ENCODE measurements at regions not wholly inside any gene's neighbourhood (a gene's known extent, or its start where the extent isn't known, plus 50 kb on each side); places are given as distances from the start of the nearest gene placed in this dataset.
"Not testable (repeated sequence)": the region's sequence is repeated elsewhere in the genome, so short reads cannot be mapped to it uniquely, and the experiment has no call there.

DNA sequence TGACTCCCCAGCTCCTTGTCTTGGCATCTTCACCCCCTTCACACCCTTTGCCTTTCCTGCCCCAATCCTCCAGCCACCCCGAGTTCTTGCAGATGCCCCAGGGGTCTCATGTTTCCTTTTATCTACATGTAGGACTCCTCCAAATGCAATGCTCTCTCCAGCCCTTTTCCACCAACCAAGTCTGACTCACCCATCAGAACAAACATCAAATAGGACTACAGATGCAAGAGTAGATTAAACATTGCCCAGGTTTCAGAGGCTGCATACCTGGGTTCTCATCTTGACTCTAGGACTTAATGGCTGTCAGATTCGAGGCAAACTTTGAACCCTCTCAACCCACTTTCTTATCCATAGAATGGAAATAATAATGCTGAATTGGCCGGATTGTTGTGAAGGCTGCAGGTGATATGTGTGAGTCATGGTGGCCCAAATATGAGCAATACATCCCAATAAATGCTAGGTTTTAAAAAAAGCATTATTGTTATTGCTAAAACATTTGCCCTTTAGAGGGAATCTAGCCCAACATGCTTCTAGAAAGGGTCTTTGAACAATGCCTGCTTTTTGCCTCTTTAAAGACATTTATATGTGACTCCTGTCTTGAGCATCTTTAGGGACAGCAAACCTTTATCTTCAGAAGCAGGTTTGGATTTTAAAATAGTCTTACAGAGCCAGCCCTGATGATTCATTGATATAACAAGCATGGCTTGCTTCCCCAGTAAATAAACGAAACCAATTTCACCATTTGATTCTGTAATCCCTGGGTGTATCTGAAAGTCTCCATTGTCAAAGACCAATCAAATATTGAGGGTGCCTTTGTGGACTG lies 310.1 kb downstream of the FOXL1 start:
- DNase-seq (ENCODE audit: low spot score), result no peak

- not testable (repeated sequence) for DNase-seq (ENCODE audit: low spot score)
Observed at GRCh38 chr16:86889054-86889366, 310.7 kb downstream of the FOXL1 start.

DNA sequence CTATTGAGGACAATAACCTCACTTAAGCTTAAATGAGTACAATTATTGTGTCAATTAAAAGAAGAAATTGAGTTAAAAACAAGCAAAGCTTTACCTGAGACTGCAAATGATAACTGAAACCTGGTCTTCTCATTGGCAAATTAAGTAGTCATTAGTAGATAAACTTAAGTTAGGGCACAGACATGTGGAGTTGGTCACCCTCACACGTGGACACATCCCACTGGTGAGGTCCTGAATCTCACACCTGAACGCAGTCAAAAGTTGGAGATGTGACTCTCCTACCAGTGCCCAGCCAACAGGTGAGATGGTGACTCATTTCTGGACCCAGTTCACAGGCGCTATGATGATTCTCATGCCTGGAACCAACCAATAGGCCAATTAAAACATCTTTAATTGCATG lies 311.6 kb downstream of the FOXL1 start:
- no peak for DNase-seq (ENCODE audit: low spot score)

- DNase-seq (ENCODE audit: low spot score), result no peak
Observed at GRCh38 chr16:86891121-86891520, 312.8 kb downstream of the FOXL1 start.

DNA sequence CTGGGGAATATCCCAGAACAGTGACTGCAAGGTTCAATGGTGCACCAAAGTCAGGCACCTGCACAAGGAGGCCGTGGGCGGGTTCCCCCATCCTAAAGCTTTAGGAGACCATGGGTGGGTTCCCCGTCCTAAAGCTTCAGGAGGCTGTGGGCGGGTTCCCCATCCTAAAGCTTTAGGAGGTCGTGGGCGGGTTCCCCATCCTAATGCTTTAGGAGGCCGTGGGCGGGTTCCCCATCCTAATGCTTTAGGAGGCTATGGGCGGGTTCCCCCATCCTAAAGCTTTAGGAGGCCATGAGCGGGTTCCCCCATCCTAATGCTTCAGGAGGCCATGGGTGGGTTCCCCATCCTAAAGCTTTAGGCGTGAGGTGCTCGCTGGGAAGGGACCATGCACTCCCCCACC lies 313.3 kb downstream of the FOXL1 start:
- DNase-seq (ENCODE audit: low spot score), result no peak

DNA sequence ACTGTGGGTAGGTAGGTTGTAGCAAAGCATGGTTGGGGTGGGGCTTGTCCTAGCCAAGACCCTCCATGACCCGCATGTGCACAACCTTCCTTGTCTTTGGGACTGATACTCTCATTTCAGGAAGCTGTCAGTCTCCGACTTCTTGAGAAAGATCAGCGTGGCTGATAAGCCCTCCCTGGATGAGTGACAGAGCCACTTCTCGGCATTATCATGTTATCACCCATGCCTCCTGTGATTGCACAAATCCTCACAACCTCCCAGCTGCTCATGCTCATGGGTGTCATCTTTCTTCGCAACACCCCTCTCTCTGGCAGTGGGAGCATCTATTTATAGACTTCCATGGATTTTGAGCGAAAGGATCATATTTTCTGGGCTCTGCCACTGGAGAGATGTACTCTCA lies 314.2 kb downstream of the FOXL1 start:
- DNase-seq (ENCODE audit: low spot score), result no peak

DNA sequence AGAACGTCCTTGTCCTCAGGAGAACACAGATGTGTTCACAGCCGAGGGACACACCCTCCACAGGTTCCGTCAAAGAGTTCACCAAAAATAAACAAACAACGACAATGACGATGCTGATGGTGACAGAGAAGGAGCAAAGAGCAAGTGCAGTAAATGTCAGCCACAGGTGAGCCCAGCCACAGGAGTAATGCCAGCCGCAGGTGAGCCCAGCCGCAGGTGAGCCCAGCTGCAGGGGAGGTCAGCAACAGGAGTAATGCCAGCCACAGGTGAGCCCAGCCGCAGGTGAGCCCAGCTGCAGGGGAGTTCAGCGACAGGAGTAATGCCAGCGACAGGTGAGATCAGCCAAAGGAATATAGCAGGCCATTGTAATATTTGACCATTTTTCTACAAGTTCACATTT lies 315.2 kb downstream of the FOXL1 start:
- DNase-seq (ENCODE audit: low spot score), result no peak

DNA sequence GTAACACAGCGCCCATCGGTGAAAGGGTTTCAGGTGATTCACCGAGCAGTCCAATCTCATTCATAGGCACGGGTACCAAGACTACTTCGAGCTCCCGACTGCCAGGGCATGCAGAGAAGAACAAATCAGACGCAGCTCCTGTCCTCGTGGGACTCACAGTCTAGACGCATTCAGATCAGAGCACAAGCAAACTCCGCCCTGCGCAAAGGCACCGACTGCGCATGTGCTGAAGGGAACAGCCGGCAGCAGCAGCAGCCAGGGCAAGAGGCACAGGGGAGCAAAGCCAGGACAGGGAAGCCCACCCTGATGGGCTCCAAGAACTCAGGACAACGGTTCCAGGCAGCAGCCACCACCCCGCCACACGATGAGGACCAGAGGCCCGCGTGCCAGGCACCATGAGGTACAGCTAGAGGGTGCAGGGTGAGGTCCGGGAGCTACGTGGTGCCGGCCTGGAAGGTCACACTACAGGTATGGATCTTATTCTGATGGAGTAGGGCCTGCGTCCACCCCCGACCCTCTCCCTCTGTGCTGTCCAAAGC lies 315.7 kb downstream of the FOXL1 start:
- no peak for DNase-seq (ENCODE audit: low spot score)

GRCh38 chr16:86894925-86895324 lies 316.6 kb downstream of the FOXL1 start:
- no peak for DNase-seq (ENCODE audit: low spot score)

DNA sequence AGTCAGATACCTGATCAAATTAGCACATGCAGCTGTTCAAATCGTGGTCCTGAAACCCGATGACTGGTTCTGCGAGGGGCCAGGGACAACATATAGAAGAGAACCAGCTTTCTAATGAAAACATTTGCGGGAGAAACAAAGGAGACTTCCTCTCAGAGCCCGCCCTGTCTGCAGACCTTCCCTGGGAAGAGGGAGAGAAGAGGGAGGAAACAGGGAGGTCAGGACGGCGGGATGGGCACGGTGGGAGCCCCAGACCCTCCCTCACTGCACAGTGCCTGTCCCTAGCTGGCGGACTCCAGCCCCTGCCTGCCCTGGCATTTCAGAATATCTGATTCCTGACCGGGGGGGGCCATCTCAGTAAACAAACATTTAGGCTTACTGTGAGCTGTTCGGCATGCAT lies 317.3 kb downstream of the FOXL1 start:
- DNase-seq (ENCODE audit: low spot score), result no peak

DNA sequence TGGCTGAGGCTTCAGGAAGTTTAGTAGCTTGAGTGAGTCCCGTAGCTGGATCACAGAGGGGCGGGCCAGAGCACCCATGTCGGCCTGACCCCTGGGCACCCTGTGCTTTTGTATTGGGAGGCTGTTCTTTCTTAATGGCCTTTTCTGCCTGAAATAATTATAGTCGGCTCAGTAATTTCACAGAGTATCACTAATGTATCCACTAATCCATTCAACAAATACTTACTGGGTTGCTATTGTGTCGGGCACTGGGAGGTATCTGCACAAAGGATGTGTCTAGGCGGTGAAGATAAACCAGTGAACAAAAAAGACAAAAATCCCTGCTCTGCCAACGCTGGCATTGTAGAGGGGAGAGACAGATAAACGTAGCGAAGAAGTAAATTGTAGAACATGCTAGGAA lies 318.6 kb downstream of the FOXL1 start:
- DNase-seq (ENCODE audit: low spot score), result no peak

DNA sequence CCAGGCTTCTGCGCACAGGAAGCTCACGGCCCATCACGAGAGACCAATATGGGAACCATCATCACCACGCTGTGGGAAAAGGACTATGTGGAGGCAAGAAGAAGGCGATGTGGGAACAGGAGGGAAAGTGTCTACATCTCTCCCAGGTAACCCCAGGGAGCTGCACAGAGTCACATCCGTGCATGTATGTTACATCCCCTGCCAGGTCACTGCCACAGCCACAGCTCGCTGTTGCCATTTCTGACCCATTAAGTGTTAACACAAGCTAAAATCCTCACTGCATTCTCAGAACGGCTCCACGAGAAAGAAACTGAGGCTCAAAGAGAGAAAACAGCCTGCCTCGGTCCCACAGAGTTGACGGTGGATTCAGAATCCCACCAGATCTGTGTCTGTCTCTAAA lies 319.1 kb downstream of the FOXL1 start:
- no peak for DNase-seq (ENCODE audit: low spot score)

- DNase-seq (ENCODE audit: low spot score), result no peak
Observed at GRCh38 chr16:86898386-86898785, 320.0 kb downstream of the FOXL1 start.

DNA sequence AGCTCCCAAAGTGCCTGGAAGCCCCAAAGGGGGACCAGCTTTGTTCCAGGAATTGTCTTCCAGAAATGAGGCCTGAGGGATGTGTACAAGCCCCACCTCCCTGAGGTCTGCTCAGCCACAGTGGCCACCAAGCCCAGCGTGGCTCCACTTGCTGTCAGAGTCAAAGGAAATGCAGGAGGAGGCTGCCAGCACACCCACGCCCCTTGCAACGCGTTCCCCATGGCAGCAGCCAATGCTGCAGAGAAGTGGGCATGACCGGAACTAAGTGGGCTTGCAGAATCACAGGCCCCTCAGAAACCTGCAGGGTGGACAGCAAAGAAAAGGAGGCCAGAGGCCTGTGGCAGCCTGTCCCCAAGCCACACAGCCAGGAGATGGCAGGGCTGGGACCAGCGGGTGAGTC lies 320.8 kb downstream of the FOXL1 start:
- no peak for DNase-seq (ENCODE audit: low spot score)

- no peak for DNase-seq (ENCODE audit: low spot score)
Observed at GRCh38 chr16:86899757-86900156, 321.4 kb downstream of the FOXL1 start.

GRCh38 chr16:86901483-86901882 lies 323.1 kb downstream of the FOXL1 start:
- DNase-seq (ENCODE audit: low spot score), result no peak

DNA sequence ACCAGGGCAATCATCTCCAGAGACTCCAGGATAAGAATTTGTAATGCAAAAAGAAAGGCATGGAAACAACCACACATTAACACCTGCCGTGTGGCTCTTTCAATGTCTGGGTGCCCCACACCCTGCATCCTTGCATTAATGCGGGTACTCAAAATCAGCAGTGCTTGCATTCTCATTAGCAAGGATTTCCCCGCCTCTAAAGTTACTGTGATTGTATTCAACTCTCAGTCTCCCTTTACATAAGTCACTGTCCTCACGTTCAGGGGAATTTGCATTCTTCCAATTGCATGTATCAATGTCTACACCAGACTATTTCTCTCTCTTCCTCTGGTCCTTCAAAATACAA lies 324.3 kb downstream of the FOXL1 start:
- no peak for DNase-seq (ENCODE audit: low spot score)

GRCh38 chr16:86903068-86903467 lies 324.7 kb downstream of the FOXL1 start:
- DNase-seq (ENCODE audit: low spot score), result no peak

DNA sequence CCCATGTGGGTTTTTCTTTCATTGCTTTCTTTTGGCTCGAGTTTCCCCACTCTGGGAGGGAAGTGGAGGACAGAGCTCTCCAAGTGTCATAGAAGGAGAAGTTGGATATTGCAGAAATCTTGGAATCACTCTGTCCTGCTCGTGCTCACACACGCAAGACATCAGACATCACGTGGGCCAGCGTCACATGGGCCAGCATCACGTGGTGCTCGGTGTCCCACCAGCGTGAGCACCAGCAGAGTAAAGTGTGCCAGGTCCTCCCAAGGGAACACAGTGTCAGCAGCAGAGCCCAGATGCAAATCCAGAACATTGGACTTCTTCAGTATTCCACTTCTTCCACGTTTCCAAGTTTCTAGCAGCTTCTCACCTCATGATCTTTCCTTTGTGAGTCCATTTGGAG lies 327.0 kb downstream of the FOXL1 start:
- DNase-seq (ENCODE audit: low spot score), result no peak

DNA sequence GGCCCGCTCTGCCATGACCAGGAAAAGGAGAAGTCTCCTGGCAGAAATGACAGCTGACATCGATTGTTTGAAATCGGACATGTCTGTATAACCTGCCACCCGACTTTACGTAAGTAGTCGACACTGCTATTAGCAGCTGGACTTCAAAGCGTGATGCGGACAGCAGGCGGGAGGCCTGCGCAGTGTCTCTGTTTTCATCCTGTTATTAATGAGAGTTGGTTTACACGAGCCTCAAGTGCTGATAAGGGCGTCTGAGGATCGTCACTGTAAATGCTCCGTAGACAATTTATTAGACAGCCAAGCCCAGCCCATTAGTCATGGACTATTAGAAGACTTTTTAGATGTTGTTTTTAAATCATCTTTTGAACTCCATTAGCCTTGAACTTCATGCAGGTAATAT lies 328.3 kb downstream of the FOXL1 start:
- DNase-seq (ENCODE audit: low spot score), result no peak

GRCh38 chr16:86909359-86910160 lies 331.2 kb downstream of the FOXL1 start:
- no peak for DNase-seq (ENCODE audit: low spot score)

GRCh38 chr16:86910161-86910769 lies 331.9 kb downstream of the FOXL1 start:
- DNase-seq (ENCODE audit: low spot score), result no peak

- no peak for DNase-seq (ENCODE audit: low spot score)
Observed at GRCh38 chr16:86911437-86911958, 333.1 kb downstream of the FOXL1 start.
